GM21723 (cell line): ENCODE measurements at regions not wholly inside any gene's neighbourhood (a gene's known extent, or its start where the extent isn't known, plus 50 kb on each side); places are given as distances from the start of the nearest gene placed in this dataset.

Experiments
- ATAC-seq: cut with Tn5 transposase; IDR thresholded peaks from one replicate; pipeline ENCODE4 v1.9.1; 2021; ENCODE audit warnings: mild to moderate bottlenecking, moderate library complexity; ENCODE audit not compliant: unreplicated experiment

DNA sequence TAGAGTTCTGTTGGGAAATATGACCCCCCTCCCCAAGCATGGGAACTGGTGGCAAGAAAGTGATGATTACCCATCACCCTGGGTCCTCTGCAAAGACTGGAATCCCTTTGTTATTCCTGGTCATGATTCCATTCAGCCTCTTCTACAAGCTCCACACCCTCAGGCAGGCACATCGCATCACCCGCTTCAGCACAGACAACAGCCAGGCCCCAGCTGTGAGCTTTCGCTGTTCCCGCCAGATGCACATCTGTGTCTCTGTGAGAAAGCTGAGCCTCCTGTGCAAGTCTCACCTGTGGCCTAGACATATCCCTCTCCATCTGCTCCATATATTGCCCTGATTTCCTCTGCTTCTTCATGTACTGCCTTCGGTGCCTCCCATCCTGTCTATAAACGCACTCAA is 368.0 kb upstream of the RAB6C start:
- no peak for ATAC-seq

DNA sequence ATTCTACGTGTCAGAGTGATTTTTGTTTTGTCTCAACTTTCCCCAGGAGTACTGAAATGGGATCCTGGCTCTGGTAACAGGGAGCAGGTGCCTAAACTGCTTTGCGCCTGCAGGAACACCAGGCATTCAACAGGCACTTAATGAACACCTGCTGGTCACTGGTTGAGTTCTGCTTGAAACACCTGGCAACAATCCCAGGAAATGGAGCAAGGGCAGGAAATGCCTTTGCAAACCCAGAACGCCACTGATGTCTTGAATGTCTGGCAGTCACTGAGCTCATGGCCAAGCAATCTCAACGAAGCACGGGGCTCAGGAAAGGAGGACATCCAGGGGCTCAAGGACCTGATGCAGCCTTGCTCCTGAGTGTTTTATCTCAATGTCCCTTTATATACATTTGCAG is 360.0 kb upstream of the RAB6C start:
- no peak for ATAC-seq

DNA sequence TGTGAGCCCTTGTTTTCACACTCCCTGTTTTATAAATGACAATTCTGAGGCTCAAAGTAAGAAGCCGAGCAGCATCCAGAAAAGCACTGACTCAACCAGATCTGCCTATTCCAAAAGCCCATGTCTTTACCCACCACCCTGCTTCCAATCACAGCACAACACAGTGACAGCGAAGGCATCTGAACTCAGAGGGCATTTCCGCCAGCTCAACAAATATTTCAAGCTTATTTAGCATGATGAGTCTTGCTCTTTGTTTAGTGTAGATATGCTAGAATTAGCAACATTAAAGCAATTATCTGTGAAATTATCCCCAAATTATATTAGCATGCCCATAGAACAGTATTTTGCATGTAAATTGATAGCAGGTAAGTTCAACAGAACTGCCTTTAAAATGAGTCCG is 359.1 kb upstream of the RAB6C start:
- ATAC-seq = no peak

DNA sequence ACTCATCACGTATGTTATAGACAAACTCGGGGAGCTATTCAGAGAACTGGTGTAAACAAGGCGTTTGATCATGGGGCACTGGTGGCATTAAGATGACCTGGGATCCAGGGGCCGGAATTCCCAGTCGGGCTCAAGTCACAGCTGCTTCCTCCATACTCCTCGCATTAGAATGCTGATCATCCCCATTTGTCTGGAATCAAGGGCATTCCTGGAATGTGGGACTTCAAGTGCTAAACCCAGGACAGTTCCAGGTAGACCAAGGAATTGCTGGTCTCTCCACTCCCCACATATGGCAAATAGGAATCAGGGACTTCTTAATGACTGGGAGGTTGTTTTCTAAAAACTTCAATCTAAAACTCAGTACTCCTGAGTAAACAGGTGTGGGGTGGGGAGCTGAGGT is 355.7 kb upstream of the RAB6C start:
- no peak for ATAC-seq

DNA sequence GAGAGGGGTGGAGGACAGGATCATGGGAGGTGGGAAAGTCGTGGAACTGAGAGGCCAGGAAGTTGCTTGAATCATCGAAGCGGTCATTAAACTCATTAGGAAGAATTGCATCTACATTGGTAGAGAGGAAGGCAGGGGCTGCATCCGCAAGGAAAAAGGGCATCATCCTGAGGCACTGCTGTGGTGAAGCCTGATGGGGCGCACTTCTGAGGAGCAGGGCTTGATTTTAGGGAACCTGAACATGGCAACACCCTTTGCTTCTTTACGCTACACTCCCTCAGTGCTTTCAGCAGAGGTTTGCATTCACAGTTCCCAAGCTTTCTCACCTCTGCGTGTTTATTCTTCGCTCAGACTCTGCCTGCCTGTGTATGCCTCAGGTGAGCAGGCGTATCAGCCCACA is 352.0 kb upstream of the RAB6C start:
- no peak for ATAC-seq

- no peak for ATAC-seq
These were observed 342.8 kb upstream of the RAB6C start for GRCh38 chr2:129636692-129637091.

- no peak for ATAC-seq
These were observed 338.1 kb upstream of the RAB6C start for GRCh38 chr2:129641371-129641770.

DNA sequence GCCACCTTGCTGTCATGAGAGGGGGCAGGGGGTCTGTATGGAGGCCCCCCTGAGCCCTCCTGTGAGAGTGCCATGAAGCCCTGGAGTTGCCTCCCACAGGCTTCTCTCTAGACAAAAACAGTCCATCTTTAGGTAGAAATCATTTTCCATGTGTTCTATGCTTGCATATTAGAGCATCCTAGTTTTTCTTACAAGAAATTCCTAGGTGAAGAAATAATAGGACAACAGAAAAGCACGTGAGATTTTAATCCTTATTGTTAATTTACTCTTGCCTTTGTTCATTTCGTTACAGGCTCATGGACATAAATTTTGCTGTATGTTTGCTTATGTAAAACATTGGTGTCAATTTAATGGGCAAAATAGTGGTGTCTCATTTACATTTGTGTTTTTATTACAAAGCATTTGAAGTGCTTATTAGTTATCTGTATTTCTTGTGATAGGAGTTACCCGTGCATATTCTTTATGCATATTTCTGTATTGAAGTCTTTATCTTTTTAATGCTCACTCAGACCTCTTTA is 336.9 kb upstream of the RAB6C start:
- ATAC-seq = no peak

GRCh38 chr2:129645335-129645734 is 334.1 kb upstream of the RAB6C start:
- ATAC-seq = no peak

DNA sequence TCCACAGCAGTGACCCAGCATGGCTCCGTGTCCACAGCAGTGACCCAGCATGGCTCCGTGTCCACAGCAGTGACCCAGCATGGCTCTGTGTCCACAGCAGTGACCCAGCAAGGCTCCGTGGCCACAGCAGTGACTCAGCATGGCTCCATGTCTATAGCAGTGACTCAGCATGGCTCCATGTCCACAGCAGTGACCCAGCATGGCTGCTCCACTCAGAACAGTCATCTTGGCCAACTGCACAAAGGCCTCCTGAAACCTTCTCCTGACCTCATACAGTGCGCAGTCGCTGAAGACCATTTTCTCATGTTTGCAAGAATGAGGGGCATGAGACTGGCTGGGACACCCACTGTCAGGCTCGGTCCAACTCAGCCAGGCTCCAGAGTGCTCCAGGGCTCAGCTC is 333.4 kb upstream of the RAB6C start:
- ATAC-seq = no peak

- no peak for ATAC-seq
These were observed 326.2 kb upstream of the RAB6C start for GRCh38 chr2:129653246-129653645.

DNA sequence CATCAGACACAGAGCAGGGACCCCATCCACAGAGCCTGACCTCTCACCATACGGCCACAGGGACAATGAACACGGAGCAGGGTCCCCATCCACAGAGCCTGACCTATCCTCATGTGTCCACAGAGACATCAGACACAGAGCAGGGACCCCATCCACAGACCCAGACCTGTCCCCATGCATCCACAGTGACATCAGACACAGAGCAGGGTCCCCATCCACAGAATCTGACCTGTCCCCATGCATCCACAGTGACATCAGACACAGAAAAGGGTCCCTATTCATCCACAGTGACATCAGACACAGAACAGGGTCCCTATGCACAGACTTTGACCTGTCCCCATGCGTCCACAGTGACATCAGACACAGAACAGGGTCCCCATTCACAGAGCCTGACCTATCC is 325.1 kb upstream of the RAB6C start:
- ATAC-seq = no peak

- ATAC-seq = no peak
These were observed 323.3 kb upstream of the RAB6C start for GRCh38 chr2:129656081-129656598.

DNA sequence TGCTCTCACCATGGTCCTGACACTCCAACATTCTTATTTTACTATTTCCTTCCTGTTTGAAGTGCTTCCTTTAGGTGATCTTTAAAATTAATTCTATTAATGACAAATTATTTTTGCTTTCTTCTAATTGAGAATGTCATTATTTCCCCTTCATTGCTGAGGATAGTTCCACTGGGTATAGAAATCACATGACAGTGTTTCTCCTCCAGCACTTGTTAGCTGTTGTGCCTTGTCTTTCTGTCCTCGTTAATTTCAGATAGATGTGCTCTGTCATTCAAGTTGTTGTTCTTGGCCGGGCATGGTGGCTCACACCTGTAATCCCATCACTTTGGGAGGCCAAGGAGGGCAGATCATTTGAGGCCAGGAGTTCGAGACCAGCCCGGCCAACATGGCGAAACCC is 321.0 kb upstream of the RAB6C start:
- no peak for ATAC-seq

DNA sequence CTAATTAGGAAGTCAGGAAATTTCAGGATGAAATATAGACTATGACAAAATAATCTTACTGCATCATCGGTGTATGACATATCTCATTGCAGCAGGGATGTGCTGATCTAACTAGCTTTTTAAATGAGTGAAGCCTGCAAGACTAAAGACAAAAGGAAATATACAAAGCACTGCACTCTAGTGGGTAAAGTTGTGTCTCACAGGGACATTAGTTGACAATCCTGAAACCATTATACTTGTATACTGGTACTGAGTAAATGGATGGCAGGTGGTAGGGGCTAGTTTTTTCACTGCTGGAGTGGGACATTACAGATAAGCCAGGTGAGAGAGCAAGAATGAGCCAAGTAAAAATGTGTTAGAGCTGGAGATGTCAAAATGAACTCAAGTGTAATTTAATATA is 317.5 kb upstream of the RAB6C start:
- no peak for ATAC-seq

- ATAC-seq = no peak
These were observed 311.9 kb upstream of the RAB6C start for GRCh38 chr2:129667577-129667976.

GRCh38 chr2:129672521-129672920 is 306.9 kb upstream of the RAB6C start:
- ATAC-seq = no peak

DNA sequence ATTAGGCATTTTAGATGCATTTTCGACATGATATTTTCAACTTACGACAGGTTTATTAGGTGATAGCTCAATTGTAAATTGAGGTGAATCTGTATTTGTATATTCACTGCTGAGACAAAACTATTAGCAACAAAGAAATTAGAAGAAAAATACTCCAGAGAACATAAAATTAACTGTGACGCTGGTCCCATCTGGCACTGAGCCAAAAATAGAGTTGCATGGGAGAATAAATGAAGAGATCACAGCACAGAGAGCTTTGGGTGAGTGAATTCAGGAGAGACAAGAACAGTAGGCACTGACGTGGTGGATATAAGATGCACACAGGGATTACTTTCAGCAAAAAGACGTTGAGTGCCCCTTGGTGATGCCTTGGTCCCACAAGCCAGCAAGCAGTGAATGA is 306.2 kb upstream of the RAB6C start:
- ATAC-seq = no peak

DNA sequence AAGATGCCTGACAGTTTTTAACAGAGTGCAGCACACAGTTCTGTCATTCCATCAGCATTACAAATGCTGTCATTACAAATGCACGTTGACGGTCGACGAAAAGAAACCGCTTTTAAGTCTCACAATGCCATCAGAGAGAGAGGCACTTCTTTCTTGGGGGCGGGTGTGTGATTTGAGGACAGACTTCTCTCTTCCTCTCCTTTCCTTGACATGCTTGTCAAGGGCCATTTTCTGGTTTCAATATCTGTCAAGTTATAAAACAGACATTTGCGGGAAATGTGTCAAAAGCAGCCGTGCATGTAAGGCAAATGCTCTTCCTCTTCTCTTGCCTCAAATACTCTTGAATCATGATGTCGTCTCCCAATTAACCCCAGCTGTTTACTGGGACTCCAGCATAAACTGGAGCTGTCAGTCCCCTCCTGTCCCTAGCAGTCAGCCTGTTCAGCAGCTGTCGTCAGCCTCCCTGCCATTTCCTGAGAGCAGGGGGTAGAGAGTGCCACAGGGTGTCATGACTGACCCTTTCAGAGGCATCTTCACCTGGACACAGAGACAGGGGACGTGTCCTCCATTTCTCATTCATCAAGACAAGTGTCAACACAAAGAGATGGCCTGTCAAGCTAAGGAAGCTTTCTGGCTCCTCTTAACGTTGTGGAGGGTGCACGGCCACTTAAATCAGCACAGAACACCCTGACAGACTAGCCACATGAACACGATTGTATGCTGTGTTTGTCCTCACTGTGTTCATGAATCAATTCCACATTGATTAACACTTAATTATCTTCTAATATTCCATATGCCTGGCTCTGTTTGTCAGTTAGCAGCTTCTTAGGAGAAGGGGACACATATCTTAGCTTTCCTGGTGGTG is 305.4 kb upstream of the RAB6C start:
- ATAC-seq = no peak

DNA sequence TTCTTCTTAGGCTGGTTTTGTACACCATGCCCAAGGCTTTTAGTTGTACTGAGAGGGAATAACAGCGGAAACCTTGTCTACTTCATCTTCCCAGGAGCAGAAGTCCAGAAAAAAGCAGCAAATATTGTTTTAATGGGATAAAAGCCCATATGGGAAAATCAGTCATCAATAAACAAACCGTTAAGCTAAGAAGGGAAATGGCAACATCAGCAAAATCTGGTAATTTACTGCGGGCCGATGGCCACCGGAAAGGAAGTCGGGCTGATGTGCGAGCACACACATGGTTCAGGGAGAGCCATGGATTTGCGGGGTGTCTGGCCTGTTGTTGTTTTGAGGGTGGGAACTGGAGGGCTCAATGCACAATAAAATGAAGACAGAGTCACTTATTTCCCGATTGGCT is 300.7 kb upstream of the RAB6C start:
- no peak for ATAC-seq

GRCh38 chr2:129681788-129682187 is 297.7 kb upstream of the RAB6C start:
- no peak for ATAC-seq

- no peak for ATAC-seq
These were observed 289.6 kb upstream of the RAB6C start for GRCh38 chr2:129689653-129690448.
